Lower lobe of right lung (tissue), 2 donors: ENCODE measurements at regions not wholly inside any gene's neighbourhood (a gene's known extent, or its start where the extent isn't known, plus 50 kb on each side); places are given as distances from the start of the nearest gene placed in this dataset.
A peak's percentile ranks its signal among the peaks of the same experiment; 100 is the strongest.

Experiments used
- ATAC-seq, 2 donors: fragments of 200-7000 bp; cut with Tn5 transposase; one replicate each; pipeline ENCODE4 v1.9.1; 2020 to 2022; ENCODE audit warnings: mild to moderate bottlenecking in 2 of 2, moderate library complexity in 2 of 2
- DNase-seq: peaks from one replicate; pipeline ENCODE4 v3.0.0-alpha.2; 2020
- H3K27ac ChIP-seq: fragments of 200-600 bp; one replicate; pipeline ENCODE4 v1.8.0; 2022
- H3K27me3 ChIP-seq: fragments of 200-600 bp; one replicate; pipeline ENCODE4 v1.8.0; 2022; ENCODE audit warnings: low read depth
- H3K36me3 ChIP-seq: fragments of 200-600 bp; one replicate; pipeline ENCODE4 v1.8.0; 2022; ENCODE audit warnings: mild to moderate bottlenecking
- H3K4me1 ChIP-seq: fragments of 200-600 bp; one replicate; pipeline ENCODE4 v1.8.0; 2022
- H3K4me3 ChIP-seq: fragments of 200-600 bp; one replicate; pipeline ENCODE4 v1.8.0; 2022; ENCODE audit warnings: mild to moderate bottlenecking
- H3K9me3 ChIP-seq: fragments of 200-600 bp; one replicate; pipeline ENCODE4 v1.8.0; 2022
- intact Hi-C: fragments of 100-400 bp; cut with DNase I; formaldehyde crosslinking; loops from one replicate; pipeline ENCODE4 v1.11.0; 2022
- TF ChIP-seq, protein P1 (sequence below): fragments of 200-600 bp; IDR thresholded peaks from one replicate; pipeline ENCODE4 v1.8.0; 2022; ENCODE audit warnings: antibody characterized with exemption, mild to moderate bottlenecking
- donor health status: DM: no; HTN: yes; CAD: no; lungs with severe emphysema.

DNA sequence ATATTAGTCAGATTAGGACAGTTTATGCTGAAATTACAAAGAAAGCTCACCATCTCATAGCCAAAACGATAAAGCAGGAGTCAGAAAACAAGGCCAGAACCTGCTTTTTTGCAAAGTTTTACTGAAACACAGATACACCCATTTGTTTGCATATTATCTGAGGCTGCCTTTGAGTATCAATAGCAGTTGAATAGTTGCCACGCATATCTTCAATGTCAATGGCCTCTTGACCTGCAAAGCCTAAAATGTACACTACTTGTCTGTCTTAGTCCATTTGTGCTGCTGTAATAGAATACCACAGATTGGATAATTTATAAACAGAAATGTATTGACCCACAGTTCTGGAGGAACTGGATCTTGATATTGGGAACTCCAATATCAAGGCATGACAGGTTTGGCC, 94.1 kb upstream of the NT5E start:
- Histone ChIP-seq H3K9me3 (no peaks in the 10 kb centered on the region), H3K27ac (no peak overlapping the region), H3K27me3 (no peaks in the 10 kb centered on the region), H3K4me1 (no peaks in the 10 kb centered on the region), H3K36me3 (no peaks in the 10 kb centered on the region), H3K4me3 (no peak overlapping the region)
- intact Hi-C loops, result loop anchor here (10.0 kb wide), 1 partner anchor 129 kb away; no protein-coding TSS in a partner anchor
- TF ChIP-seq, protein P1, sequence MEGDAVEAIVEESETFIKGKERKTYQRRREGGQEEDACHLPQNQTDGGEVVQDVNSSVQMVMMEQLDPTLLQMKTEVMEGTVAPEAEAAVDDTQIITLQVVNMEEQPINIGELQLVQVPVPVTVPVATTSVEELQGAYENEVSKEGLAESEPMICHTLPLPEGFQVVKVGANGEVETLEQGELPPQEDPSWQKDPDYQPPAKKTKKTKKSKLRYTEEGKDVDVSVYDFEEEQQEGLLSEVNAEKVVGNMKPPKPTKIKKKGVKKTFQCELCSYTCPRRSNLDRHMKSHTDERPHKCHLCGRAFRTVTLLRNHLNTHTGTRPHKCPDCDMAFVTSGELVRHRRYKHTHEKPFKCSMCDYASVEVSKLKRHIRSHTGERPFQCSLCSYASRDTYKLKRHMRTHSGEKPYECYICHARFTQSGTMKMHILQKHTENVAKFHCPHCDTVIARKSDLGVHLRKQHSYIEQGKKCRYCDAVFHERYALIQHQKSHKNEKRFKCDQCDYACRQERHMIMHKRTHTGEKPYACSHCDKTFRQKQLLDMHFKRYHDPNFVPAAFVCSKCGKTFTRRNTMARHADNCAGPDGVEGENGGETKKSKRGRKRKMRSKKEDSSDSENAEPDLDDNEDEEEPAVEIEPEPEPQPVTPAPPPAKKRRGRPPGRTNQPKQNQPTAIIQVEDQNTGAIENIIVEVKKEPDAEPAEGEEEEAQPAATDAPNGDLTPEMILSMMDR, result no peak
- ATAC-seq (no peak), DNase-seq (no peak)

DNA sequence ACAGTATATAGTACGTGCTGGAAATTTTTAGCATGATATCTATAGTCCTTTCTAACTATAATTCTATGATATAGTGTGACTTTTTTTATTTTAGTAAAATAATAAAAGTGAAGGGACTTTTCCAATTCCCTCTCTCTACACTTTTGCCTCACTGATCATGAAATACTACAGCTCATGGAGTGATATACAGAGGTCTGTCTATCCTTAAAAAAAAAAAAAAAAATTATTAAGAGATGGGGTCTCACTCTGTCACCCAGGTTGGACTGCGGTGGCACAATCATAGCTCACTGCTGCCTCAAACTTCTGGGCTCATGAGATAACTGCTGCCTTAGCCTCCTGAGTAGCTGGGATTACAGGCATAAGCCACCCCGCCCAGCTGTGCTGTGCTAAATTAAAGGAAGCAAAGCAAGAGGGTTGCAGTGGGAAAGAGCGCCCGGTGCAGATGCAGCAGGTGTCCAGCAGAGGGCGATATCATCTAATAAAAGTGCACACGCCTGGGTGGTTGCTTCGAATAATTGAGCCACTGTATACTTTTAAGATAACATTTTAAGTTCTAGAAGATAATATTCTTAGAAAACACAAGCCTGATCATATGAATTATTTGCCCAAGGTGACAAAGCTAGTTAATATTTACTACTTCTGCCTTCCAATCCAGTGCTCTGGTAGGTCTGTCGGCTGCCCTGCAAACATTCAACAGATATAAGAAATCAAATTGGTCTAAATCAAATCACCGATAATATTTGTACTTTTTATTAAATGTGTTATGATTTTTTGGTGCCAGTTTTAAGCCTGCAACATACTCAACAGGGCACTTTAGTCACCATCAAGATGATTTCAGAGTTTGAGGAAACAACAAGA, 94.9 kb upstream of the NT5E start:
- no peaks in the 10 kb centered on the region for H3K9me3 ChIP-seq
- TF ChIP-seq, protein P1, result peak; percentile 95
- H3K4me1 ChIP-seq, result no peaks in the 10 kb centered on the region
- DNase-seq, result peak; percentile 64
- H3K4me3 ChIP-seq, result no peak overlapping the region
- peak; percentile 91 to 93 for ATAC-seq
- intact Hi-C loops, result loop anchor here (10.0 kb wide), 1 partner anchor 130 kb away; no protein-coding TSS in a partner anchor
- no peaks in the 10 kb centered on the region for H3K27me3 ChIP-seq
- no peaks in the 10 kb centered on the region for H3K36me3 ChIP-seq
- no peak overlapping the region for H3K27ac ChIP-seq

DNA sequence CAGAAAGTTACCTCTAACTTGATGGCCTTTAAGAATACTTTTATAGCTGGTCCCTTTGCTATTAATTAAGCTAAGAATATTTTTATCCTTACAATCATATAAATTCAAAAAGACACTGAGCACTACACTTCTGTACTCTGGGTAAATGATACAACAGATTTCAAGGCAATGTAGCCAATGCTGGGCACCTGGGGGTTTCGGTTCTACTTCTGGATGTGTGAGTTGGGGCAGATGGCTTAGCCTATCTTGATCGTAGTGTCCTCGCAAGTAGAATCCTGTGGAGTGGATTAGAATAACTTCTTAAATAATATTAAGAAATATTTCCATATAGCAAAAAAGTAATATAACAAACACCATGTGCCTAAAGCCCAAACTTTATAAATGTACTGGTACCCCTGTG, 96.9 kb upstream of the NT5E start:
- no peak overlapping the region for H3K27ac ChIP-seq

DNA sequence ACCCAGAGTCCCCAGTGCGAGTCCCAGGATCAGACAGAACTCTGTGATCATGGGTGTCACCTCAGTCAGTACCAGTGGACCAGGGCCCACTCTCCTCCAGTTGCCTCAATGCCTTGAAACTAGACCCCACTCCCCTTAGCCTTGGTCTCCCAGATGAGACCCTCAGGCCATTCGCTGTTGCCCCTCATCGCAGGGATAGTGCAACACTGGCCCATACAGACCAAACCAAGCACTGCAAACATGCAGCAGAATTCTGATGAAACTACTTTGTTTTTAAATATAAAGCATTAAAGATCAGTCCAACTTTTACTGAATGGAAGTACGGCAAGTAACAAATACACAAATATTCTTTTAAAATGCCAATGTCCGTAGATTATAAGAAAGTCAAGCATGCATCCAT, 101.2 kb upstream of the NT5E start:
- Histone ChIP-seq H3K4me3 (no peak overlapping the region), H3K4me1 (no peaks in the 10 kb centered on the region), H3K9me3 (no peaks in the 10 kb centered on the region), H3K27ac (no peak overlapping the region), H3K27me3 (no peaks in the 10 kb centered on the region), H3K36me3 (no peaks in the 10 kb centered on the region)
- ATAC-seq, result no peak
- TF ChIP-seq, protein P1, result no peak
- intact Hi-C loops, result no loop called here
- no peak for DNase-seq

More for the DNA sequence above, 96.9 kb upstream of the NT5E start:
- no peak overlapping the region for H3K4me3 ChIP-seq
- TF ChIP-seq, protein P1, result no peak
- H3K9me3 ChIP-seq, result no peaks in the 10 kb centered on the region
- intact Hi-C loops, result loop anchor here (10.0 kb wide), 1 partner anchor 132 kb away; no protein-coding TSS in a partner anchor
- ATAC-seq (no peak), DNase-seq (no peak)
- H3K36me3 ChIP-seq, result no peaks in the 10 kb centered on the region
- no peaks in the 10 kb centered on the region for H3K27me3 ChIP-seq
- H3K4me1 ChIP-seq, result no peaks in the 10 kb centered on the region

DNA sequence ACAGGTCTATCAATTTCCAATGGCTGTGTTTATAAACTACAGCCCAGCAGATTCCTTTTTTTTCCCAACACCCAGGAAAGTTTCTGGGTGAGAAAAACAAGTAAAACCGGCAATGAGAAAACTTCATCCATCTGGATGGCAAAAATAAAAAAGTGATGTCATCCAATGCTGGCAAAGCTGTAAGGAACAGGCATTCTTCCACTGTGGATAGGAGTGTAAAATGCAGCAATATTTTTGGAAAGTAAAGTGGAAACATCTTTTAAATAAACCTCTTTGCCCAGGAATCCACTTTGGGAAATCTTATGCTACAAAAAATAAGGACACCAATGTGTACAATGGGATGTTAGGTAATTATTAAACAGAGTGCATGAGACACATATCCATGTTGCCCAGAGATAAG, 102.1 kb upstream of the NT5E start:
- H3K9me3 ChIP-seq, result no peaks in the 10 kb centered on the region
- no peaks in the 10 kb centered on the region for H3K36me3 ChIP-seq
- TF ChIP-seq, protein P1, result no peak
- H3K4me3 ChIP-seq, result no peak overlapping the region
- no peaks in the 10 kb centered on the region for H3K27me3 ChIP-seq
- intact Hi-C loops, result no loop called here
- no peak for DNase-seq
- no peaks in the 10 kb centered on the region for H3K4me1 ChIP-seq
- no peak overlapping the region for H3K27ac ChIP-seq
- ATAC-seq, result no peak
